Skin of body (tissue), 1 donor: ENCODE measurements at regions not wholly inside any gene's neighbourhood (a gene's known extent, or its start where the extent isn't known, plus 50 kb on each side); places are given as distances from the start of the nearest gene placed in this dataset.
A peak's percentile ranks its signal among the peaks of the same experiment; 100 is the strongest.
"Not testable (repeated sequence)": the region's sequence is repeated elsewhere in the genome, so short reads cannot be mapped to it uniquely, and the experiment has no call there.

Source experiments
- DNase-seq: peaks from one replicate; lab custom pipeline; 2025; lab: John Stamatoyannopoulos, UW

DNA sequence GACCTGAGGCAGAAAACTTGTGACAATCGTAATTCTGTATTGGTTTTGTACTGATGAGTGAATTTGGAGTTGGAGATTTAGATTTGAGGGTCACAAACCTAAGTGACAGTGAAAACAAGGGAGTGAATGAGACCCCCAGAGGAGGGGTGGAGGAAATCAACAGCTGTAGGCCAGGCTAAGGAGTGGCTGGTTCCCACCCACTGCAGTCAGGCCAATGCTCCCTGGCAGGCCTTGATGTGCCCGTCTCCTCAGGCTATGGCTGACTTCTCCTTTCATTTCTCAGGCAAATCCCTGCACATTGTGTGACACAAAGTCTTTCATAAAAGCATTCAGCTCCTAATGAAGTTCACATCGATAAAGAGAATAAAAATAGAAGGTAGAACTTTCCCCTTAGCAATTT lies 557.6 kb downstream of the CETN3 start:
- DNase-seq: no peak

- DNase-seq: no peak
Observed at GRCh38 chr5:89850513-89850865, 559.1 kb downstream of the CETN3 start.

DNA sequence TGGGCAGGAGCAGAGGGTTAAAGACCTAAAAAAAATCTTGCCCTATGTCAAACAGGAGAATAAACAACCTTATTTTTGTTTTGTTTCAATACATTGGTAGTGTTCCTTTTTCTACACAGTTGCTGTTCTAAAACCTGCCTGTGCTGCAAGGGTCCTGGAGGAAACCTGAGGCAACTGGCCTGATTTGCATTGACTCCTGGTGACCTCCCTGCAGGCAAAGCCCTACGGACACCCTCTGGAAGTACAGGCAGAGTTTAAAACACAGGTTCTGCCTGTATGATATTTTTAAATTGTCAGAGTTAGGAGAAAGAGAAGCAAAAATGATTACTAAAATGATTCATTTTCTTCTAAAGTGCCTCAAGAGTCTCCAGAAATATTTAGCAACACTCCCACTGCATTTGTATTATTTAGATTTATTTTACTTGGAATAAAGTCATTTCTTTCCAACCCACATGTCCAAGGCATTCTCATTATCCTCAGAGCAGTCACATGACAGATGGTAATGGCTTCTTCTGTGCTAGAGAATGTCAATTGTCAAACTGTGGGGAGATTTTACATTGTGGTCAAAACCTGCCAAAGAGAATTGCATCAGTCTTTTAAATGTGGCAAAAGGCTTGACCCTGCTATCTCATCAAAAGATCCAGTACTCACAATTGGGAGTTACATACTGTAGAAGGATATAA lies 559.6 kb downstream of the CETN3 start:
- DNase-seq: peak; percentile 52

DNA sequence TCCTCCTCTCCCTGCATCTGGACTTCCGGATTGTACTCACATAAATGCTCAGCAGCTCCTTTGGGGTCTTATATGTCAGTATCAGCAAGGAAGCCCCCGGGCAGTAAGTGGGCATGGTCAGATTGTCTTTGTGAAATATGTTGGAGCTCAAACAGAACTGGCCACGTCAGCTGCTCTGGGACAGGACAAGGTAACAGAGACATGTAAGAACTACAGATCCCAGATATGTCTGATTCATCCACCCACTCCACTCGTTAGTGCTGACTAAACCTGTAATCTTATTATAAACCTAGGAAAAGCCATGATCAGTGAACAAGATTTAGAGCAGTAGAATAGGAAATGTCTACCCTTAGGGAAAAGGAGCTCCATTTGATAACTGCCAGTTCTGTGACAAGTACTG lies 561.8 kb downstream of the CETN3 start:
- no peak for DNase-seq

DNA sequence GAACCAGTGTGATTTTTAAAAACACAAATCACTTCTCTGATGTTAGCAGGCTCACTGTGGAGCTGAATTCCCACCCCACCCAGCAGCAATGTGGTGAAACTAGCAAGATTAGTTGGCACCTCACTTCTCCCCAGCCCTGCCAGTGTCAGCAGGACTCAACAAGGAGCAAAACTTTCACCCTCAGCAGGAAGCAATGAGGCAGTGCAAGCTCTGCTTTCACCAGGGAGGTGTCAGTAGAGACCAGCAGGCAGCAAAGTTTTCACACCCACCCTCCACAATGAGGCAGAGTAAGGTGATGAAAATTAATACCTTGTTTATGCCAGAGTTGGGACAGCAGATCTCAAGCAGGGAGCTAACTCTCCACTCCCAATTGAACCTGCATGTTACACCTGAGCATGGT lies 565.0 kb downstream of the CETN3 start:
- DNase-seq: no peak

- no peak for DNase-seq
Observed at GRCh38 chr5:89842531-89842930, 567.0 kb downstream of the CETN3 start.

GRCh38 chr5:89840906-89841305 lies 568.6 kb downstream of the CETN3 start:
- no peak for DNase-seq

DNA sequence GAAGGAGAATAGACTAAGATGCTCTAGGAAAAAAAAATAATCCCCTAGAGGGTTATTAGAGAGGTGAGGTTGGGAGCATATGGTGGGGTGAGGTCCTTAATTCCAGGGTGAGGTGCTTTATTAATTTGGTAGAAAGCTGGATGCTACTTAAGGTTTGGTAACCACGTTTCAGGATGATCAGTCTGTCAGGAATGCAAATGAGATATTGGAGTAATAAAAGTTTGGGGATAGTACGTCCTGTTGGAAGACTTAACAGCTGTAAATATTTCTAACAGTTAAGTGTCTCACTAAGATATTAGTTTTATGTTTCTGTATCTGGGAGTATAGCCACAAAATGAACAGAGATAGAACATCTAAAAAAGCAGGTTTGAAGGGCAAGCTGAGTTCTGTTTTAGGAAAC lies 578.9 kb downstream of the CETN3 start:
- no peak for DNase-seq

DNA sequence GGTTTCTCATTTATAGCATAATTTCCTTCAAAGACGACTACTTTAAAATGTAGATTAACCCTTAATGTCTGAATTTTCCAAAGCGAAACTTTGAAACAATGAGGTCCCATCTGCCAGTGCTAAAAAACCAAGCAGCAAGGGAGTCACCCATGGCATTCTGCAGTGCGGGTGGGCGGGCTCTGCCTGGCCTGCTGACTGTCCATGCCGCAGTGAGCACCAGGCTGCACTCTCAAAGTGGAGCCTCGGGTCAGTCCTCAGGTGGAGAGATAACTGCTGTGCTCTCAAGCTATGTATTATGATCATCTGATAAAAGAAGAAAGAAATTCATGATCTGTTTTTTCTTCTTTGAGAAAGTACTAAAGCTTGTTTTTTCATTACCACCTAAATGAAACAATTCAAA lies 581.6 kb downstream of the CETN3 start:
- no peak for DNase-seq

DNA sequence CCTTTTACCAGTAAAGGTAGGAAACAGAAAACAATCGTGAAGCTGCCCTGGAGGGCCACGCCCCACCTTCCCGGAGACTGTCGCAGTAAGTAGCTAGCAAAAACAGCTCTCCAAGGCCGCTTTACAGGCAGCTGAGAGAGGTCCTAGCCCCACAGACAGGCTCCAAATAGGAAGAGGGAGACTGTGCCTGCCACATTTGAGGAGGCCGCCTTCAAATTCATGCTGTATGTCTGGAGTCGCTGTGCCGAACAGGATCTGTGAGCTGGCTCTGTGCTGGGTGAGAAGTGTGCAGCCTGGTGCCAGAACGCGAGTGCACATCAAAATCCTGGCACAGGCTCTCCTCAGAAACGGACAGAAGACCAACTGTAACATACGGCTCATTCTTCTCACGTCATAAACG lies 582.2 kb downstream of the CETN3 start:
- DNase-seq: no peak

GRCh38 chr5:89826938-89827337 lies 582.6 kb downstream of the CETN3 start:
- no peak for DNase-seq

GRCh38 chr5:89823046-89823445 lies 586.5 kb downstream of the CETN3 start:
- no peak for DNase-seq

DNA sequence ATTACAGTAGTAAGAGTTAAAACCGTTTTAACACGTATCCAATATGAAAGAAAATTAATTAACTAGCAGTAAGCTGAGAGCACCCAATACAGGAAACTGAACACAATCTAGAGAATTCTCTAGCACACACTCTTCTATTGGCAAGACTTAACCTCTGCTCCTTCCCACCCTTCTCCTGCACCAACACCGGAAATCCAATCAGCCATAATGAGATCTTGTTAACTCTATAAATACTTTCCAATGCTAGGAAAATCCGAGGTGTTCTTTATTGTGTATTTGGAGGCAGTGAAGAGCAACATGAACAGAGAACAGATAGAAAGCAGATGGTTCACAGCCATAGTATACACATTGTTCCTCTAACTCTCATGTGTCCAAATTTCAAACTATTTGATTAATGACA lies 591.7 kb downstream of the CETN3 start:
- no peak for DNase-seq

DNA sequence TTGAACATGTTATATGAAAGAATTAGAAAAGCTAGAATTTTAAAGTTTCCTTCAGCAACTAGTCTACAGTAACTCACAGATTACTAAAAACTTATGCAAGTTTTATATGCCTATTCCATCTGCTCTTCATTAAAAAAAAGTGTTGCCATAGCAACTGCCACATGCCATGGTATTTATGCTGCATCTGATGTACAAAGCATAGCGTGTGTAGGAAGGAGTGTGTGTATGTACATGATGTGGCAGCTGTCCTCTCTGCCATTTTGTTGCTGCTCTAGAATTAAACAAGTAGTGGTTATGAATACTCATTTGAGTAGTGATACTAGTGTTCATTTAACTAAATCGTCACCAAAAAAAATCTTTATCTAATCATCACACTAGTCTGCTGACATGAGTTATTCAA lies 593.5 kb downstream of the CETN3 start:
- DNase-seq: peak; percentile 20

- not testable (repeated sequence) for DNase-seq
Observed at GRCh38 chr5:89800735-89801134, 608.8 kb downstream of the CETN3 start.

GRCh38 chr5:89794504-89794903 lies 615.1 kb downstream of the CETN3 start:
- DNase-seq: not testable (repeated sequence)

GRCh38 chr5:89779734-89780133 lies 629.8 kb downstream of the CETN3 start:
- not testable (repeated sequence) for DNase-seq

DNA sequence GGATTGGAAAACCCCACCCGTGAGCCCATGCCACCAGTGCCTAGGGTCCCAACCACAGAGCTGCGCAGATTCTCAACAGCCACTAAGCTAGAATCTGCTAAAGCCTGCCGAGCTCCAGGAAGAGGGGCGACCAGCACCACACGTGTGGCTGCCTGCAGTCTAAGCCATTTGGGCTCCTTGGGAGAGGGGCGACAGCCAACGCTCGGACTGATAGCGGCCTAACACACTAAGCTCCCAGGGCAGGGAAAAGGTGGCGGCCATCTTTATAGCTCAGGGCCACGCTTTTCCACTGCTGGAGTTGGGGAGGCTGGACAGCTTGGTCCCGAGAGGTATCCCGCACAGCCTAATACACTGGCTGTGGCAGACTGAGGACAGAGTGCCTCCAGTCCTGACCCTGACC lies 631.8 kb downstream of the CETN3 start:
- DNase-seq: no peak

DNA sequence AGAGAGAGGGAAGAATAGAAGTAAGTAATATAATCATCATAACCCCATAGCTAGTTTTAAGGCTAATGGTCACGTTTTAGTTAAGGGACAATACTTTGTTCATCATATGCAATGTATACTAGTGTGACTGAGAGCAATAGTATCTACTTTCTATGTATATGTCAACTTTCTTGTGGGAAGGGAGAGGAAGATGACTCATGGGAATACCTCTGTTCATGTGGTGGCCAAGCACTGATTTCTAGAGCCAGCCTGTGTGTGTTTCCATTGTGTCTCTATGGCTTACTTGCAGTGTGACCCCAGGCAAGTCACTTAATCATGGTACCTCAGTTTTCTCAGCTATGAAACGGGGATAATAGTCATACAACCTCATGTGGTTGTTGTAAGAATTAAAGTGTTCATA lies 639.6 kb downstream of the CETN3 start:
- DNase-seq: no peak

DNA sequence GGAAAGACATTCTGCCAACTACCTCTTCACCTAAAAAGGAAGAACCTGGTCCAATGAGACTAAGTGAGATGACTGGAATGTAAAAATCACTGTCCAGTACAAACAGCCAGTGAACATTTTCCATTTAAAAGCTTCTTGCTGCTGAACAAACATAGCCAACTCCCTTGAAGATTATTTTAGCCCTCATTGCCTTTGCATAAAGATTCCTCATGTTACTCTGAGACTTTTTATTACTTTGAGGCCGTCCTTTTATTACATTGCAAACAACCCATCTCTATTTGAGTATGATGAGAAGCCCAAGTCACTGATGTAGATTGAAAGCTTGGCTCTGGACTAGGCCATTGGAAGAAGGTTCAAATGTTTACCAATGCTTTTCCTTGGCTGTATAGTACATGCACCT lies 649.8 kb downstream of the CETN3 start:
- DNase-seq: no peak

DNA sequence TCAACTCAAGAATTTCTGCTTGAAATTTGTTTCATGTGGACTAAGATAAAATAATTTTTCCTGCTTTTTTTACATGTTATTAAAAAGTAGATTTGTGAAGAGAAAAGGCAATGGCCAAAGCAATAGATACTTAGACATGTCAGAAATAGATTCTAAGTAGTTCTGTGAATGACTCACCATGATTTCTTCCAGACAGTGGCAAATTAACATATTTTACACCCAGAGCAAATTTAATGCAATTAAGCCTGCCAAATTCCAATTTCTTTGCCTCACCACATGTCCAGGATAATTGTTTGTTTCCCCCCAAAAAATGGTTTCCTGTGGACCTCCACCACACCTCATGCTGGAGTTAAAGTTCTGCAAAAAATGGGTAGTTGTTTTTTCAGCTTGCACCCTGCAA lies 651.4 kb downstream of the CETN3 start:
- DNase-seq: no peak

DNA sequence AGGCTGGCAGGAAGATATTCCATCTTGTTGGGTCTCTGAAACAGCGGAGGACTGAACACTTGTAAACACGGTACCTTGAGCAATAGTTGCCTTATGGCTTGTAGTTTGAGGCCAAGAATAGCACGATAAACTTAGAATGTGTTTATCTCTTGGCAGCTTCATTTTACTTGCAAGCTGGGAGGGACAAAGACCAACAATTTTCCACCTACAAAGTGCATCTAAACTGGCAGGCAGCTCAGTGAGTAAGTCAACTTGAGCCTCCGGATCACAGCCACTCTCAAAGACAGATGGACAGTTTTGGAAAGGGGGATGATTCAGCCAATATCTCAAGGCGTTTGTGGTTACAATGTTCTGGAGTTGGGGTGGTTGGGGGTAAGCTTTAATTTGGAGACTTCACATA lies 652.6 kb downstream of the CETN3 start:
- DNase-seq: no peak

GRCh38 chr5:89755024-89755423 lies 654.5 kb downstream of the CETN3 start:
- no peak for DNase-seq

- DNase-seq: no peak
Observed at GRCh38 chr5:89735082-89735481, 674.5 kb downstream of the CETN3 start.
